OCI-LY1 (cell line): ENCODE measurements at regions not wholly inside any gene's neighbourhood (a gene's known extent, or its start where the extent isn't known, plus 50 kb on each side); places are given as distances from the start of the nearest gene placed in this dataset.

Source experiments
- H2AFZ ChIP-seq: fragments of 200-600 bp; sonication (generic), shearing (Covaris generic); 2 replicates; pipeline ENCODE4 v1.6.0; 2014; ENCODE audit warnings: antibody characterized with exemption, mild to moderate bottlenecking, low read length
- H3F3A ChIP-seq: fragments of 200-600 bp; sonication (generic), shearing (Covaris generic); 2 replicates; pipeline ENCODE4 v1.6.0; 2014; ENCODE audit warnings: mild to moderate bottlenecking, antibody characterized with exemption, low read length, moderate library complexity; ENCODE audit not compliant: insufficient read depth
- H3K27ac ChIP-seq: fragments of 200-600 bp; sonication (generic); 2 replicates; pipeline ENCODE4 v1.5.1; 2014; ENCODE audit warnings: low read length, mixed run types, mild to moderate bottlenecking, low read depth; ENCODE audit not compliant: poor library complexity, severe bottlenecking
- H3K27me3 ChIP-seq: fragments of 200-600 bp; sonication (generic); 2 replicates; pipeline ENCODE4 v1.6.0; 2014; ENCODE audit warnings: antibody characterized with exemption, mild to moderate bottlenecking, low read length, moderate library complexity; ENCODE audit not compliant: insufficient read depth
- H3K36me3 ChIP-seq: fragments of 200-600 bp; sonication (generic); 2 replicates; pipeline ENCODE4 v1.6.1; 2014; ENCODE audit warnings: mild to moderate bottlenecking, antibody characterized with exemption, low read length, moderate library complexity, mixed read lengths; ENCODE audit not compliant: insufficient read depth
- H3K4me1 ChIP-seq: fragments of 200-600 bp; sonication (generic); 2 replicates; pipeline ENCODE4 v1.5.1; 2014; ENCODE audit warnings: mild to moderate bottlenecking, low read length, moderate library complexity; ENCODE audit not compliant: insufficient read depth, severe bottlenecking
- H3K4me2 ChIP-seq: fragments of 200-600 bp; sonication (generic), shearing (Covaris generic); 2 replicates; pipeline ENCODE4 v1.6.1; 2014; ENCODE audit warnings: low read length
- H3K4me3 ChIP-seq: fragments of 200-600 bp; sonication (generic); 2 replicates; pipeline ENCODE4 v1.5.1; 2014; ENCODE audit warnings: low read length, low read depth, mild to moderate bottlenecking, mixed read lengths; ENCODE audit not compliant: poor library complexity, severe bottlenecking
- H3K79me2 ChIP-seq: fragments of 200-600 bp; shearing (Covaris generic); 2 replicates; pipeline ENCODE4 v1.6.1; 2016; ENCODE audit warnings: mixed run types, low read length, mixed read lengths; ENCODE audit not compliant: insufficient read depth
- H3K9ac ChIP-seq: fragments of 200-600 bp; sonication (generic), shearing (Covaris generic); 2 replicates; pipeline ENCODE4 v1.6.1; 2014; ENCODE audit warnings: mild to moderate bottlenecking, low read length, mixed read lengths
- H3K9me2 ChIP-seq: fragments of 200-600 bp; sonication (generic), shearing (Covaris generic); 2 replicates; pipeline ENCODE4 v1.6.1; 2014; ENCODE audit warnings: low read depth, mild to moderate bottlenecking, low read length, mixed read lengths
- H3K9me3 ChIP-seq: fragments of 200-600 bp; shearing (Covaris generic); 2 replicates; pipeline ENCODE4 v1.6.1; 2014; ENCODE audit warnings: low read length, mixed read lengths
- H4K20me1 ChIP-seq: fragments of 200-600 bp; sonication (generic), shearing (Covaris generic); 2 replicates; pipeline ENCODE4 v1.6.0; 2016; ENCODE audit warnings: mild to moderate bottlenecking, low read length; ENCODE audit not compliant: insufficient read depth
- EZH2 ChIP-seq: fragments of 200-600 bp; sonication (generic), shearing (Covaris generic); IDR thresholded peaks from 2 replicates; pipeline ENCODE4 v1.8.0; 2017; ENCODE audit warnings: borderline replicate concordance, mixed run types, mild to moderate bottlenecking, antibody characterized with exemption, low read length, moderate library complexity, mixed read lengths
- TF ChIP-seq, protein P1 (sequence below): fragments of 200-600 bp; sonication (generic), shearing (Covaris generic); IDR thresholded peaks from 2 replicates; pipeline ENCODE4 v1.5.1; 2017; ENCODE audit warnings: mild to moderate bottlenecking, antibody characterized with exemption, low read length, moderate library complexity, mixed read lengths

- Histone ChIP-seq H3K9me3 (no peaks in the 10 kb centered on the region), H3K4me3 (no peak overlapping the region), H3K9ac (no peak overlapping the region), H3F3A (no peaks in the 10 kb centered on the region), H2AFZ (no peak overlapping the region), H3K36me3 (no peaks in the 10 kb centered on the region), H3K79me2 (no peaks in the 10 kb centered on the region), H3K27ac (no peak overlapping the region), H3K4me2 (no peak overlapping the region), H3K9me2 (no peaks in the 10 kb centered on the region), H3K27me3 (no peaks in the 10 kb centered on the region), H4K20me1 (no peaks in the 10 kb centered on the region), H3K4me1 (no peaks in the 10 kb centered on the region)
- TF ChIP-seq EZH2 = no peak
- TF ChIP-seq, protein P1, sequence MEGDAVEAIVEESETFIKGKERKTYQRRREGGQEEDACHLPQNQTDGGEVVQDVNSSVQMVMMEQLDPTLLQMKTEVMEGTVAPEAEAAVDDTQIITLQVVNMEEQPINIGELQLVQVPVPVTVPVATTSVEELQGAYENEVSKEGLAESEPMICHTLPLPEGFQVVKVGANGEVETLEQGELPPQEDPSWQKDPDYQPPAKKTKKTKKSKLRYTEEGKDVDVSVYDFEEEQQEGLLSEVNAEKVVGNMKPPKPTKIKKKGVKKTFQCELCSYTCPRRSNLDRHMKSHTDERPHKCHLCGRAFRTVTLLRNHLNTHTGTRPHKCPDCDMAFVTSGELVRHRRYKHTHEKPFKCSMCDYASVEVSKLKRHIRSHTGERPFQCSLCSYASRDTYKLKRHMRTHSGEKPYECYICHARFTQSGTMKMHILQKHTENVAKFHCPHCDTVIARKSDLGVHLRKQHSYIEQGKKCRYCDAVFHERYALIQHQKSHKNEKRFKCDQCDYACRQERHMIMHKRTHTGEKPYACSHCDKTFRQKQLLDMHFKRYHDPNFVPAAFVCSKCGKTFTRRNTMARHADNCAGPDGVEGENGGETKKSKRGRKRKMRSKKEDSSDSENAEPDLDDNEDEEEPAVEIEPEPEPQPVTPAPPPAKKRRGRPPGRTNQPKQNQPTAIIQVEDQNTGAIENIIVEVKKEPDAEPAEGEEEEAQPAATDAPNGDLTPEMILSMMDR = no peak
These were observed 184.7 kb downstream of the LACC1 start for GRCh38 chr13:44064357-44064756.

DNA sequence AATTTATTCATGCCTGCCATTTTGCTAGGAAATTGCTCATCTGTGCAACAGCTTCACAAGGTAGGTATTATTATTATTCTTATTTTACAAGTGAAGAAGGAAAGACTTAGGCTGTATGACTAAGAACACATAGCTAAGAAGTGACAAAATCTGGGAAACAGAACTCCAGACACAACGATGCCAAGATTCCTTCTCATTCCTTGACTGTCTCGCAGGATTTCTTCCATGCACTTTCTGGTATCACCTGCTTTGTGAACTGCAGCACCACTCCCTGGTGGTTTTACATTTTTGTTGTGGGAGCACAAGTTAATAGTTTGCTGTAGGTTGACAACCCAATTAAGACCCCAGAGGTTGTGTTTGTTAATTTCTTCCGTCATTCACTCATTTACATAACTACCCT is 188.5 kb downstream of the LACC1 start:
- Histone ChIP-seq H3F3A (no peaks in the 10 kb centered on the region), H3K9ac (no peak overlapping the region), H3K9me2 (no peaks in the 10 kb centered on the region), H2AFZ (no peak overlapping the region), H4K20me1 (no peaks in the 10 kb centered on the region), H3K4me3 (no peak overlapping the region), H3K9me3 (no peaks in the 10 kb centered on the region), H3K4me1 (no peaks in the 10 kb centered on the region), H3K79me2 (no peaks in the 10 kb centered on the region), H3K36me3 (no peaks in the 10 kb centered on the region), H3K4me2 (no peak overlapping the region), H3K27ac (no peak overlapping the region), H3K27me3 (no peaks in the 10 kb centered on the region)
- TF ChIP-seq, protein P1 = no peak
- no peak for TF ChIP-seq EZH2

DNA sequence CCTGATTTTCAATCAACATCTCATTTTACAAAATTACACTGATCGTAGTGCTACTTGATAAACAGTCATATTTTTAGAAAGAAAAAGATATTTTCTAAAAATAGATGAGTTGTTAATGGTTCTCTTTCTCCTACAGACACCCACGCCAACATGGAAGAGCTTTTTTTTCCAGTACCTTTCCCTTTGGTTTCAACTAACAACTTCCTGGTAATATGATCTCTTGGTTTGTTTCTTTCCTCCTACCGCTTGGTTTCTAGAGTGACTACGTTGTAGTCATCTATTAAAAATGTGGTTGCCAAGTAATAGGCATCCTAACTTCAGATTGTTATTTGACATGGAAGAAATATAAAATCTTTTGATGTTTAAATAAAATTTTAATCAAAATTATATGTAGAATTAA is 189.0 kb downstream of the LACC1 start:
- TF ChIP-seq, protein P1 = no peak
- TF ChIP-seq EZH2 = no peak
- Histone ChIP-seq H3K9me2 (no peaks in the 10 kb centered on the region), H3K4me3 (no peak overlapping the region), H3K4me1 (no peaks in the 10 kb centered on the region), H3K36me3 (no peaks in the 10 kb centered on the region), H3K79me2 (no peaks in the 10 kb centered on the region), H4K20me1 (no peaks in the 10 kb centered on the region), H3K27me3 (no peaks in the 10 kb centered on the region), H3K27ac (no peak overlapping the region), H2AFZ (no peak overlapping the region), H3F3A (no peaks in the 10 kb centered on the region), H3K9me3 (no peaks in the 10 kb centered on the region), H3K9ac (no peak overlapping the region), H3K4me2 (no peak overlapping the region)
